GM23248 (cell line): ENCODE measurements at regions not wholly inside any gene's neighbourhood (a gene's known extent, or its start where the extent isn't known, plus 50 kb on each side); places are given as distances from the start of the nearest gene placed in this dataset.

ENCODE experiments used
- DNase-seq: peaks from one replicate; pipeline ENCODE4 v3.0.0-alpha.2; 2015
- H2AFZ ChIP-seq: fragments of 200-600 bp; sonication (generic); 2 replicates; pipeline ENCODE4 v1.6.1; 2016; ENCODE audit warnings: antibody characterized with exemption
- H3F3A ChIP-seq: fragments of 200-600 bp; sonication (generic); 2 replicates; pipeline ENCODE4 v1.6.1; 2016; ENCODE audit warnings: mild to moderate bottlenecking, antibody characterized with exemption, mixed run types; ENCODE audit not compliant: insufficient read depth
- H3K27ac ChIP-seq: fragments of 200-600 bp; sonication (generic); 2 replicates; pipeline ENCODE4 v1.5.1; 2016; ENCODE audit warnings: mild to moderate bottlenecking
- H3K27me3 ChIP-seq: fragments of 200-600 bp; sonication (generic); replicated peaks from 2 replicates; pipeline ENCODE4 v1.6.1; 2016; ENCODE audit warnings: mild to moderate bottlenecking; ENCODE audit not compliant: insufficient read depth
- H3K36me3 ChIP-seq: fragments of 200-600 bp; sonication (generic); 2 replicates; pipeline ENCODE4 v1.6.1; 2016; ENCODE audit warnings: low read depth, mild to moderate bottlenecking
- H3K4me1 ChIP-seq: fragments of 200-600 bp; sonication (generic); 2 replicates; pipeline ENCODE4 v1.6.1; 2016; ENCODE audit warnings: mild to moderate bottlenecking; ENCODE audit not compliant: insufficient read depth
- H3K4me2 ChIP-seq: fragments of 200-600 bp; sonication (generic); one replicate; pipeline ENCODE4 v1.6.1; 2016; ENCODE audit warnings: mild to moderate bottlenecking; ENCODE audit not compliant: unreplicated experiment
- H3K4me3 ChIP-seq: fragments of 200-600 bp; sonication (generic); 2 replicates; pipeline ENCODE4 v1.5.1; 2016; ENCODE audit warnings: mild to moderate bottlenecking
- H3K79me2 ChIP-seq: fragments of 200-600 bp; sonication (generic); 2 replicates; pipeline ENCODE4 v1.6.1; 2016; ENCODE audit warnings: mild to moderate bottlenecking; ENCODE audit not compliant: insufficient read depth
- H3K9ac ChIP-seq: fragments of 200-600 bp; sonication (generic); 2 replicates; pipeline ENCODE4 v1.6.1; 2016; ENCODE audit warnings: mild to moderate bottlenecking
- H3K9me2 ChIP-seq: fragments of 200-600 bp; sonication (generic); 2 replicates; pipeline ENCODE4 v1.6.1; 2016; ENCODE audit warnings: mixed run types, mild to moderate bottlenecking, moderate library complexity; ENCODE audit not compliant: insufficient read depth
- H3K9me3 ChIP-seq: fragments of 200-600 bp; sonication (generic); one replicate; pipeline ENCODE4 v1.6.1; 2017; ENCODE audit warnings: low read depth
- H4K20me1 ChIP-seq: fragments of 200-600 bp; sonication (generic); 2 replicates; pipeline ENCODE4 v1.6.0; 2016; ENCODE audit not compliant: insufficient read depth
- EZH2 ChIP-seq: fragments of 200-600 bp; sonication (generic); IDR thresholded peaks from 2 replicates; pipeline ENCODE4 v1.6.1; 2018; ENCODE audit warnings: antibody characterized with exemption, mild to moderate bottlenecking; ENCODE audit not compliant: insufficient read depth, poor library complexity, severe bottlenecking
- EZH2phosphoT487 ChIP-seq: fragments of 200-600 bp; sonication (generic); IDR thresholded peaks from 2 replicates; pipeline ENCODE4 v1.6.1; 2018; ENCODE audit warnings: antibody characterized with exemption, moderate library complexity, mild to moderate bottlenecking, low read depth; ENCODE audit not compliant: insufficient read depth
- WGBS, 2 experiments: methylation state at CpG; one replicate each; pipeline ENCODE4 v1.1.6; 2015 to 2017; ENCODE audit warnings: low lambda C conversion rate in 2 of 2, low coverage in 1 of 2; ENCODE audit errors: missing lambda C conversion rate in 2 of 2; 5-methylcytosine and 5-hydroxymethylcytosine counted together
- in situ Hi-C: fragments of 300-500 bp; cut with MboI; formaldehyde crosslinking; loops from 2 replicates; pipeline ENCODE4 v1.15.0; 2020

DNA sequence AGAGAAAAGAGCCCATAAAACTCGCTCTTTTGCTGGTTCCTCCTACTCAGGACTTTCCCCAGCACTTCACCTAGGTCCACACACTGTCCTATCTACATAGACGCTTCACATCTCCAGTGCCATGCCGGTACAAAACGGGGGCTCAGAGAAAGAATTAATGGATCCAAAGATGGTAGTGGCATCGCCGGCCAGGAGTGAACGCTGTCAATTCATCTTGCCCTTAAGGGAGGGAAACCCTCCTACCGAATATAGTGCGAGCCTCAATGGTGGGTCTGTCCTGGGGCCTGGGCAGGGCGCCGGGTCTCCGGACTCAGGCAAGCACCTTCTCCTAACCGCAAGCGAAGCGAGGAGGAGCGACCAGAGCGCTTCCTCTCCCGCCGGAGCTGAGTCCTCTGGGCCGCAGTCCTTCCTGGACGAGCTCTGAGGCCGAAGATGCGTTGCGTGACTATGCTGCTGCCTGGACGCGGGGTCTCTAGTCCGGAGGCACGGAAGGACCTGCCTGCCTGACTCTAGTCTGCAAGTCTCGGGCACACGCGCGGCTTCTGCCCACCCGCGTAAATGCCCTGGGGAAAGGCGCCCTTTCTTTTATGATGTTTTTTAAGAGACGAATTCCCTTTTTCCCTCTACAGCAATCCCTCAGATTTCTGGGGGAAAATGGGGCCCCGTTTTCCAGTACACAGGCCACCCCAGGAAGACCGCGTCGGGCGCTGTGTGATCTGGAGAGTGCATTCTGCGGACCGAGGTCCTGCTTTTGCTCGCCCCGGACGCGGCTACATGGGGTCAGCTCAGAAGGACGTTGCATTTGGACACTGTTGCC lies 100.1 kb upstream of the PRDM1 start:
- H3K9me2 ChIP-seq = no peaks in the 10 kb centered on the region
- H3K36me3 ChIP-seq = no peaks in the 10 kb centered on the region
- DNase-seq = no peak
- no peaks in the 10 kb centered on the region for H4K20me1 ChIP-seq
- H3K4me2 ChIP-seq = no peak overlapping the region
- no peak overlapping the region for H3K27ac ChIP-seq
- no peaks in the 10 kb centered on the region for H3K9me3 ChIP-seq
- no peak overlapping the region for H2AFZ ChIP-seq
- TF ChIP-seq EZH2 (no peak), EZH2phosphoT487 (no peak)
- 92% methylated on average over 45 to 48 of the region's 48 CpGs for WGBS, 2 experiments
- no peaks in the 10 kb centered on the region for H3K27me3 ChIP-seq
- peaks cover 24% of the 10 kb centered on the region for H3F3A ChIP-seq
- no peak overlapping the region for H3K4me3 ChIP-seq
- no peak overlapping the region for H3K9ac ChIP-seq
- peaks cover 24% of the 10 kb centered on the region for H3K4me1 ChIP-seq
- no peaks in the 10 kb centered on the region for H3K79me2 ChIP-seq
- in situ Hi-C loops = no loop called here

DNA sequence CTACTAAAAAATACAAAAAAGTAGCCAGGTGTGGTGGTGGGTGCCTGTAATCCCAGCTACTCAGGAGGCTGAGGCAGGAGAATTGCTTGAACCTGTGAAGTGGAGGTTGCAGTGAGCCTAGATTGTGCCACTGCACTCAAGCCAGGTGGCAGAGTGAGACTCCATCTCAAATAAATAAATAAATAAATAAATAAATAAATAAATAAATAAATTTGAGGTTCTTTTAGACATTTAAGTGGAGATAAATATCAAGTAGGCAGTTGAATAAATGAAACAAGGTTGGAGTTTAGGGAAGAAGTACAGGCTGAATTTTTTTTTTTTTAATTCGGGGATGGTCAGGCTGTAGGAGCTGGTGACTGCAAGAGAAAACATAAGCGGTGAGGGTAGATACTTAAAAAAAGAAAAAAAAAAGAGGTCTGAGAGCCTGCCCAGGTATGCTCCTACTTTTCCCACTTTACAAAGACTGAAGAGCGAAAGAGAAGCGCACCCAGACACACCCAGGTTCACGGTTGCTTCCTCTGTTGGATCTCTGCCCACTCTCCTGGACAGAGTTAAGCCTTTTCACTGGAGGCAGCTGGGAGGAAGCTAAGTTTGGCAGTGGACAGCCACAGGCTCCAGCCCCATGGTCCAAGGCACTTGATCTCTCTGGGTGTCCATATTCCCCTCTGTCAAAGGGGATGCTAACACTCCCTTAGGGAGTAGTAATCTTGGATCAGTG lies 100.9 kb upstream of the PRDM1 start:
- Histone ChIP-seq H3K4me2 (no peak overlapping the region), H3K9me3 (no peaks in the 10 kb centered on the region), H3K27ac (no peak overlapping the region), H3K79me2 (no peaks in the 10 kb centered on the region), H3K27me3 (no peaks in the 10 kb centered on the region), H3K4me1 (peaks cover 24% of the 10 kb centered on the region), H3K9ac (no peak overlapping the region), H4K20me1 (no peaks in the 10 kb centered on the region), H3F3A (peaks cover 24% of the 10 kb centered on the region), H3K36me3 (no peaks in the 10 kb centered on the region), H3K9me2 (no peaks in the 10 kb centered on the region), H3K4me3 (no peak overlapping the region), H2AFZ (no peak overlapping the region)
- WGBS, 2 experiments = 88 to 95% methylated on average over 5 of the region's 5 CpGs
- in situ Hi-C loops = no loop called here
- no peak for DNase-seq
- no peak for TF ChIP-seq EZH2phosphoT487
- TF ChIP-seq EZH2 = no peak

GRCh38 chr6:105983763-105984162 lies 102.4 kb upstream of the PRDM1 start:
- Histone ChIP-seq H3K9ac (no peak overlapping the region), H3K36me3 (no peaks in the 10 kb centered on the region), H3K27me3 (no peaks in the 10 kb centered on the region), H4K20me1 (no peaks in the 10 kb centered on the region), H3K9me3 (no peaks in the 10 kb centered on the region), H3K27ac (no peak overlapping the region), H3K4me3 (no peak overlapping the region), H2AFZ (no peak overlapping the region), H3K9me2 (no peaks in the 10 kb centered on the region), H3F3A (peaks cover 19% of the 10 kb centered on the region), H3K4me2 (no peak overlapping the region), H3K79me2 (no peaks in the 10 kb centered on the region), H3K4me1 (peaks cover 21% of the 10 kb centered on the region)
- TF ChIP-seq EZH2 (no peak), EZH2phosphoT487 (no peak)
- in situ Hi-C loops = no loop called here
- no peak for DNase-seq

DNA sequence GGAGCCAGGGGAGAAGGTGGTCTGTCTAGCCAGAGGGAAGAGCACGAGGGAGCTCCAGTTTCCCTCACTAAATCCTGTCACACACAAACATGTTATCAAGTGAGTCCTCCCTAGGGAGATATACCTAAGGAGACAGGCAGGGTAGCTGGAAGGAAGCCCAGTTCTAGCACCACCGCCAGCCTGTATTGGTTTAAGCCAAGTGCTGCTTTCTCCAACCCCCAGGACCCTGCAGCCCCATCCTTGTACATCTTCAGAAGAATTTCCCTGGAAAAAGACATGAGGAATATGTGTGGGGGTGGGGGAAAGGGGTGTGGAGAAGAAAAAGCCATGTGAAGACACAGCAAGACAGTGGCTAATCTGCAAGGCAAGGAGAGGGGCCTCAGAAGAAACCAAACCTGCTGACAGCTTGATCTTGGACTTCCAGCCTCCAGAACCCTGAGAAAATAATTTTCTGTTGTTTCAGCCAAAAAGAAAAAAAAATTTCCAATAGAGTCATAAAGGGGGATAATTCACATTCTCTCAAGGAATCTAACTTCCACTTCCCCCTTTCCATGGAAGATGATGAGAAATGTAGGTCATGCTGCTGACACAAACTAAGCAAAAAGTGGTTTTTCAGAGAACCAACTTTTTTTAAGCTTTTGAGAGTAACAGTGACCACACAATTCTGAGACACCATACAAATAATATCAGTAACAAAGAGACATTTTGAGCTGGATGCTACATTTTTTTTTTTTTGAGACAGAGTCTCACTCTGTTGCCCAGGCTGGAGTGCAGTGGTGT lies 103.2 kb upstream of the PRDM1 start:
- no peaks in the 10 kb centered on the region for H4K20me1 ChIP-seq
- TF ChIP-seq EZH2phosphoT487 (no peak), EZH2 (no peak)
- H2AFZ ChIP-seq = no peak overlapping the region
- WGBS, 2 experiments = 86 to 92% methylated on average over 2 of the region's 2 CpGs
- peaks cover 13% of the 10 kb centered on the region for H3K4me1 ChIP-seq
- no peaks in the 10 kb centered on the region for H3K9me2 ChIP-seq
- in situ Hi-C loops = no loop called here
- H3K79me2 ChIP-seq = no peaks in the 10 kb centered on the region
- no peak for DNase-seq
- no peak overlapping the region for H3K4me3 ChIP-seq
- H3K9ac ChIP-seq = no peak overlapping the region
- no peaks in the 10 kb centered on the region for H3K36me3 ChIP-seq
- H3K27me3 ChIP-seq = no peaks in the 10 kb centered on the region
- no peak overlapping the region for H3K4me2 ChIP-seq
- H3K9me3 ChIP-seq = no peaks in the 10 kb centered on the region
- H3K27ac ChIP-seq = no peak overlapping the region
- peaks cover 11% of the 10 kb centered on the region; the same call in 1 of the 2 replicates for H3F3A ChIP-seq
